ENCODE measurements at regions not wholly inside any gene's neighbourhood (a gene's known extent, or its start where the extent isn't known, plus 50 kb on each side); places are given as distances from the start of the nearest gene placed in this dataset.

DNA sequence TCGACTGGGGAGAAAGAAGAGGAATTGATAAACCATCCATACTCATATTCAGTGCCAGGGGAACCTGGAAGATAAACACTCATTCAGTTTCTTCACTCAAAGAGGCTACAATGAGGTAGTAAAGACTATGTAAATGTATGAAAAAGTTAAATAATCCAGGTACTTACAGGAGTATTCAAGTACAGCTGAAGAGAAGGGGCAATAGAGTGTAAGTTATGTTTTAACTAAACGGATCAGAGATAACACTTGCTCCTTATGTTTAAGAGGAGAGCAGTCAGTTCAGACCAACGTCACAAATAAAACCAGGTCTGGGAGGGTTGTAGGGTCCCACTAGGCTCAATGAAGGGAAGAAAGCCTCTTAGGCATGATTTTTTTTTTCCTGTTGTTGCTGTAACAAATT is 358.3 kb upstream of the SMIM21 start:
- no peak for DNase-seq

DNA sequence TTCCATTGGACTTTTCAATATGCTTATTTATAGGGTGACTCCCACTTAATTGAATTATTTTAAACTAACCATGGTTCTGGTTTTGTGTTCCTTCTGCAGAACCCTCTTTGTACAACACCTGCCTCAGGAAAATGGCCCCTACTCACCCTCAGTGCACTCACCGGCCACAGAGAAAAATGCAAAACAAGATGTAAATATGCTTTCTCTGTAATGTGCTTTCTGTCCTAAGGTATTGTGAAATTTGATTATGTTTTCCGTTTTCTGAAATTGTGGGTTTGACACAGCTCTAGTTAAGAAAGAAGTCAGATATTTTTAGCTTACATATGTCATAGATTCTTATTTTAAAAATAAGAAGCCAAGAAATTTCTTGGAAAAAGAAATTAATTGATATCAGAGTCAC is 357.7 kb upstream of the SMIM21 start:
- no peak for DNase-seq

DNA sequence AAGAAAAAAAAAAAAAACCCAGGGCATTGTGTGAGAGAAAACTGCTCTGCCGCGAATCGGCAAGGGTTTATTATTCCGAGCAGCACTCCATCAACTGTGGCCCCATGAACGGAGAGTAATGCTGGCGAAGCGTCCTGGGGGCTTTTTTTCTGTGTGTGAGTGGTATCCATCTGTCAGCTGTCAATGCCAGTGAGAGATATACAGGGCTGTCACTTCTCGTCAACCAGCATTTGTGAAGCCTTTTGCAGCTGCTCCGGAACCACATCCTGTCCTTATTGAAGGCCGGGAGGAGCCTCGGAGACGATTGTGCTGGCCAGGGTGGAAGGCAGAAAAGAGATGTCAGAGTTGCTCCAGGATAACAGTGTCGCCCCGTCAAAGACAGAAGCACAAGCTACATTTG is 356.9 kb upstream of the SMIM21 start:
- peak; percentile 10 for DNase-seq

DNA sequence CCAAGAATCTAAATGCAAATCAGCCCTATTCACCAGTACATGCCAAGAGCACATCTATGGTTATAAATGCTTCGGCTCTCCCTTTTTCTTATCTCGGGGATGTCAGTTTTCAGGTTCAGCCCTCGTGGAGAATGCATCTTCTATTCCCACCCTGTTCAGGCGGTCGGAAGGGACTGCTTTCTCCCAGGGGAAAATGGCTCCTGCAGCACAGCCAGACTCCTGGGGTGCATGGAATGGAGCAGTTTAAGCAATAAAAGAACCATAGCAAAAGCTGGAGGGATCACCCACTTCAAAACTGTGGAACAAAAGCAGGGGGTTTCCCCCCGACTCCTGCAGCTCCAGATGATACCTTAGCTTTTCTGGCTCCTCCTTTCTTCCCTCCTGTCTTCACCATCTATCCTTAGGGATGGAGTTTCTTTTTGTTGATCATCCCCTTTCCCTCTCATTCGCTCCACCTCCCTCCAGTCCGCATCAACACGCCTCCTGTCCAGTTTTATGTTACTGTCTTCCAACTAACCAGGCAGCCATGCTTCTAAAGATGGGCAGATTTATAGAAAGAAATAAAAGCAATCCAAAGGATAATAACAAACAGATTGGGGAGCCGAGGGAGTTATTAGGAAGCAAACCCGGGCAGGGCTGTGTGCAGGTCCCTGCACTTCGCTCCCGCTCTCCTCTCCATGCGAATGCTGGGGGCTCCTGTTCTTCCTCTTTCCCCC is 356.2 kb upstream of the SMIM21 start:
- no peak for DNase-seq

DNA sequence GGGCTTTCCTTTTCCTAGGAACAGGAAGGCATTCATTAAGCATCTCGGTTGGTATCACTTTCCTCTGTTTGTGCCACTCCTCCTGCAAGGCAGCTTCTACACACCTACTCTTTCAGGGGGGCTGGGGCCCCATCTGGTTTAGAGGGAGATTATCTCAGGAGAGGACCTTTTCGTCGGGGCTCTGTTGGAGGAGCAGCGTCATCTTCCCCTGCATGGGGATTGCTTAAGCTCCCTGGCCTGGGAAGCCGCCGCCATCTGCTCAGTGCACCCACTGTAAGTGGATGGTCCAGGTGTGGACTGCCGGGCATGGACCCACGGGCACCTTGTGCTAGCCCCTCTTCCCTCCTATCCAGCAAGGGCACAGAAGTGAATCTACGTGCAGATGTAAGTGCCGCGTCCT is 355.3 kb upstream of the SMIM21 start:
- no peak for DNase-seq

DNA sequence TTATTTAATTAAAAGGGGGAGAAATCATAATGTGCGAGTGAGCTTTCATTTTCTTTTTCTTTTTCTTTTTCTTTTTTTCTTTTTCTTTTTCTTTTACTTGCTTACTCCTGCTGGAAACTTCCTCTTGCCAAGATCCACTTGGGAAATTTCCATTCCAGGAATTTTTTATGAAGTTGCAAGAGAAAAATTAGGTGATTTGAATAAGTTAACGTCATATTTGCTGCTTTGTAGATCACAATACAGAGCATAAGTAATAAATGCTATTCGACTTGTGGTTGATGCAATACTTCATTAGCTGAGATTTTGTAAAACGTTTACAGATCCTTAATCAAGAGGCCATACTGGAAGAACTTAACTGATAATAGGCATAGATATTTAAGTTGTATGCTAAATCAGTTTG is 354.7 kb upstream of the SMIM21 start:
- DNase-seq: no peak

DNA sequence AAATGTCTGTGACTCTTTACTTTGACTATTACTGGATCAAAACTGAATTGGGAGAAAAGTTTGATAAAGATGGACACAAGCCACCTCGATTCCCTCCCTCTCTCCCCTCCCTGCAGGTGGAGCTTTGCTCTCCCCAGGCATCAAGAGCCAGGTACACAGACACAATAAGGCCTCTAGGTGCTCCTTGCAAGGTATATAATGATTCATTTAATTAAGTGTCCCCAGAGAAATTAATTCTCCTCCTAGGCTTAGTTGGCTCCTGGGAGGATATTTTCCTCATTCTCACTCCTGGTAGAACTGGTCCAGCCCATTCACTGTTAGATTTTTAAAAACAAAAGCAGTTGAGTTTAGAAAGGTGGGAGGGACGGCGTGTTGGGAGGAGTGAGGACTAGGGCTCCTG is 352.4 kb upstream of the SMIM21 start:
- no peak for DNase-seq

DNA sequence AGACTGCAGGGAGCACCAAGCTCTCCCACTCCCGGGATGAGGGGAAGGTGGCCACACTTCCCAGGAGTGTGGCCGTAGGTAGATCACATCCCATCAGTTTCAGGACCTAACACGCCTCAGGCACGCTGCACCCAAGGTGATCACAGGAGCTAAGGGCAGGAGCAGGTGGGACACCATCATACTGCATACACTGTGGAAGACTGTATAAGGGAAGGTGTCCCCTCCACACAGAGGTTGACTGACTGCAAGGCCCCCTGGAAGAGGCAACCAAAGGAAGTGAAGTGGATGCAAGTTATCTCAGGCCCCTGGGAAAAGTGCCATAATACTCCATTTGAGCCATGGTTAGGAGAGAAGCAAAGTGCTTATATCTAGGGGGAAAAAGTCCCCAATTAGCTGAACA is 351.9 kb upstream of the SMIM21 start:
- no peak for DNase-seq

DNA sequence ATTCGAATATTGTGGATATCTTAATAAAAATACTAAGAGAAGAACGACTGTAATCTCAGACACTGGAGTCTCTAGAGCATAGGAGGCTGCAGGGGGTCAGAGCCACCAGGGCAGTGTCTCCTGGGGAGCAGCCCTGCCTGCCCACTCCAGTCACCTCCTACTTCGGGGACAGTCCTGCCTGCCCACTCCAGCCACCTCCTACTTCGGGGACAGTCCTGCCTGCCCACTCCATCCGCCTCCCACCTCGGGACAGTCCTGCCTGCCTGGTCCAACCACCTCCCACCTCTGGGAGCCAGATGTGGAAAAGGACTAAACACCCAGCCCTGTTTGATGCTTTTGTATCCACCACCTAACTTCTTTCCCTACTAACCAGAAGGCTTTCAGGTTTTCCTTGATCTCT is 350.1 kb upstream of the SMIM21 start:
- DNase-seq: no peak

DNA sequence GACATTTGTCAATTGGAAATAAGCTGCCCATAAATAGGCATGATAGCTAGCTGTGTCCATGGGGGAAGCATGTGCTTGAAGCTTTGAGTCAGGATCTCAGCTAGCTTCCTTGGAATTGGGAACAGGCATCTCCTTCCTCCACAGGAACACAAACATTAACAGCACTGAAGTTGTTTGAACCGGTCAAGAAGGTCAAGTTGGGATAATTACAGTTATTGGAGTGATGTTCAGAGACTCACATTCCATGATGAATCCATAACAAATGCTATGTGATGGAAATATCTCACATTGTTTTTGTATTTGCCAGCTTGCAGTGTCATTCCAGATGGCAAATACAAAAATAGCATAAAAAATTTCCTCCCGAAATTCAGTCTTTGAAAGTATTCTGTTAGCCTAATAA is 347.6 kb upstream of the SMIM21 start:
- DNase-seq: no peak

DNA sequence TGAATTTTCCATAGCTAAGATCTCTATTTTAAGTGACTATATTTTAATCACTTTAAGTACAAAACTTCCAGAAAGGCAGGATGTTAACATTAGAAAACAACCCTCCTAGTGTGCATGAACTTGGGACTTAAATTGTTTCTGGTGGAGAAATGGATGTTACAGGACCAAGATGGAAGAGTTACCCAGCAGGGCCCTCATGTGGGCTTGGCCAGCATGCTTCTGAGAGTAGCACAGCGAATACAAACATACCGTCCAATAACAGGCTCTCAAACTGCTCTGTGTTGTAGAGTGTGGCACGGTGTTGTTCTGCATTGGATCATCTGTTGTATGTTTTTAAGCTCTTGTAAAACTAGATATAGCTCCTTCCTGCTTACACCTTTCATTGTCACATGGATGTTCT is 346.1 kb upstream of the SMIM21 start:
- no peak for DNase-seq

DNA sequence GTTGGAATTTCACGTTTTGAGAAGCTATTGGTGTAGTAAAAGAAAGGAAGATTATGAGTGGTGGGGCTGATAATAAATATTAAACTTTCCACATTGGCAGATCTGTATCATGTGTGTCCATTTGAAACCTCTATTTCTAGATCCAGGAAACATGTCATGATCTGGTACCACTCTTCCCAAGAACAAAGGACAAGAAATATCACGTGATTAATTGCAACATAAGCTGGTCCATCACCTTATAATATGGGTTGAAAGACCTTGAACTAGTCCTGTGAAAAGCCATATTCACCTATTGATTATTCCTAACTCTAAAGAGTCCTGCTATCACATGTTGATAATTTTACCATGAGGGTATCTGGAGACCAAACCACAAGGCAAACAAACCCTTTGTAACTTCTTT is 335.3 kb upstream of the SMIM21 start:
- no peak for DNase-seq

DNA sequence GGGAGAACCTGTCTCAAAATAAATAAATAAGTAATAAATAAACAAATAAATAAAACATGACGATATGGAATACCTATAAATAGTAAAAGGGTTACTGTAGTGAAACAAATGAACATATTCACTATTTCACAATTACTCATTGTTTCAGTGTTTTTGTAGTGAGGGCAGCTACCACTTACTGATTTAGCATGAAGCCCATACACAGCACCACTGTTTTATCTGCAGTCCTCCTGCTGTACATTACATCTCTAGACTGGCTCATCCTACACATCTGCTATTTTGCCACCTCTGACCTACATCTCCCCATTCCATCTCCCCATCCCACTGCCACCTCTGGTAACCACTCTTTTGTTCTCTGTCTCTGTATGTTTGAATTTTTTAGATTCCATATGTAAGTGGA is 332.7 kb upstream of the SMIM21 start:
- DNase-seq: no peak

DNA sequence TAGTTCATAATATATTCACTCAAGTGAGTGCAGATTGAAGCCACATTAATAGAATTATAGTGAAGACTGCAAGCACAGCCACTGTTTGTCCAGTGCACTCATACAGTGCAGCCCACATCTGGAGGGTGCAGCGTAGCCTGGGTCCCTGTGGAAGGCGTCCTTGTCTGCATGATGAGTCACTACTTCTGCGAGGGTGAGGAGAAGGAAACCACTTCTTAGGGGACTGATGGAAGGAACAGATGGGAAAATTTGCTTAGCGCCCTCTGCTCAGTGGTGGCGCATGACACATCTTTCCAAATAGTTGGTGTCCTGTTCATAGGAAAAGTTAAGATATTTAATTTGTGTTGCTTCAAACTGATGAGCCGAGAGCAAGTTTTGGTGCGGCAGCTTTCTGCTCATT is 330.4 kb upstream of the SMIM21 start:
- DNase-seq: no peak

DNA sequence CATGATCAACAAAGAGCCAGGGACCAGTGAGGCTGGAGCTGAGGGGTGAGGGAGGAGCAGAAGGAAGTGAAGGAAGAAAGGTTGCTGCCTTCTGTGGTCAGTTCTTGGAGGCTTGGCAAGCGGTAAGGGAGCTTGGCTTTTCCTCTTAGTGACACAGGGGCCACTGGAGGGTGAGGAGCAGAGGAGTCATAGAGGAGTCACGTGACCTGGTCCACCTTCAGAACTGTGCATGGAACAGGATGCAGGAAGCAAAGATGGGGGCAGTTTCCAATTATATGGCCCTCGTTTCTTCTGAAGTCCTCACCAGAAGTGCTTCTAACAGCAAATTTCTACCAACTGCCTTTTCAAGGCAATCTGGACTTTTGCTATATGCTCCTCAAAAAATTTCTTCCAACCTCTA is 326.9 kb upstream of the SMIM21 start:
- DNase-seq: no peak

DNA sequence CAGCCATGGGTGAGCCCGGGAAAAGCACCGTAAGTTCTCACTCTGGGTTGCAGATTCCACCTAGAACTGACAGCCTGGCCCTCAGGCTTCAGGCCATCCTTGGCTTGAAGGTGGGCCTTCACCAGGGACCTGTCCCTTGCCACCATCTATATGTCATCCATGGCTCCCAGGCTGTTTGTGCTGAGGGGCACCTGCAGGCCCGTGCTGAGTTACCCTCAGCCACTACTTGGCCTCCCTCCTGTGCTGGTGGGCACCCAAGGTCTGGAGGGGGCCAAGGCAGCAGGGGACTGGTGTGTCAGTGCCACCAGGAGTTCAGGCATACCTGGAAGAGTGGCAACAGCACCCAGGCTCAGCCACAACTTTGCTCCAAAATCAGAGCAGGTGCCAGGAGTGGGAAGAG is 326.2 kb upstream of the SMIM21 start:
- no peak for DNase-seq

DNA sequence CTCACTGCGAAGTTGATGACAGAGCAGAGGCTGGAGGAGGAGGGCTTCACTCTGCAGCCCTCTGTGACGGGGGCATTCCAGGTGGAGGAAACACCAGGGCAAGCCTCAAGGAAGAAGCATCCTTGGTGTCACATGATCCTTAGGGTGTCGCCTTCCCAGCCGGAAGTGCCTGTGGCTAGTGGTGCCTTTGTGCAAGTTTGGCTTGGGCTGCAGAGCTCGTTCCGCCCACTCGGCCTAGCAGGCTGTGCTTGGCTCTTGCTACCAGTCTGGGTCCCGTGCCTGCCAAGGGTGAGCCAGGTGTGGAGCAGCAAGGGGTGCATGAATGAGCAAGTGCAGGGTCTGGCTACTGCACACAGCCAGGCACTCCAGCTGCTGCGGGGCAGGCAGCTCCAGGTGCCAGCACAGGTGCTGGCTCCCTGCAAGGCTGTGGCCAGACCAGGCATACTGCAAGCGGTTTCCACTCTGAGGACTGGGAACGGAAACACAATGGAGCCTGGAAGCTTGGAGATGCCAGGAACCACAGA is 325.3 kb upstream of the SMIM21 start:
- peak; percentile 76 for DNase-seq

DNA sequence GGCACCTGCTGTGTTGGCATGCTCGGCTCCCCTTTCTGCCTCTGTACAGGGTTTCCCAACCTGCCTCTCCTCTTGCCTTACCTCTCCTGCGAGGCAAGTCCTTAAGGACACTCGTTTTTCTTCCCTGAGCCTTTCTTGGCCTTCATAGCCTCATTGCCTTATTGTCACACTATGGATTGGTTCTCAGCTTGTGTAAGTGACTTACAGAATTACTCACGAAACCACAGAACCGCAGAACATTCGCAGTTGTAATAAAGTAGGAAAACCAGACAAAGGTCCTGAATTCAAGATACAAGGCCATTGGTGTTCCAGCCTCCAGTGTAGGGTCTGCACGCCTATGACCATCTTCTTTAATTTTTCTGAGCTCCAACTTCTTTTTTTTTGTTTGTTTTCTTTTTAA is 317.6 kb upstream of the SMIM21 start:
- no peak for DNase-seq

DNA sequence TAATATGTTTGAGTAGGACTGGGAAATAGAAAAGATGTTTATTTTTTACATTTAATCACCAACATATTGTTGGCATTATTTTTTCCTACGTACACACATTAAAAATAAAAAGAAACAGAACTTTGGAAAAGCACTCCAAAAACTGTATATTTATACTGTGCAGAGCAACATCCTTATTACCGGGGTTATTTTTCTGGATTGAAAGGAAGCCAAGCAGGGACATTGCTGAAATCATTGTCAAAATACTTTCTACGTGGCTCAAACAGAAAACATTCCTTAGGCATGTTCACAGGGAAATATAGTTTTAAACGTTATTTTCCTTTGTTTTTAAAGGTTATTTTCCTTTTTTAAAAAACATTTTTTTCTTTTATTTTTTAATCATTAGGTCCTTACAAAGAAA is 315.0 kb upstream of the SMIM21 start:
- DNase-seq: no peak

DNA sequence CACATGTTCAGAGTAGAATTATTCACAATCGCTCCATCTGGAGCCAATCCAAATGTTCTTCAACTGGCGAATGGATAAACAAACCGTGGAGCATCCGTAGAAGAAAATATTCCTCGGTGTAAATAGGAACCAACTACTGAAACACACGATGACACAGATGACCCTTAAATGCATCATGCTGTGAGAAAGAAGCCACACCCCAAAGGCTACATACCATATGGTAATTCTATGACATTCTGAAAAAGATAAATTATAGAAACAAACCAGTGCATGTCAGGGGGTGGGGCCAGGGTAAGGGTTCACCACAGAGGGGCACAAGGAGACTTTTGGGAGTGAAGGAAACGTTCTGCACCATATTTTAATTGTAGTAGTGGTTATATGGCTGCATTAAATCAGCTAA is 312.2 kb upstream of the SMIM21 start:
- no peak for DNase-seq

DNA sequence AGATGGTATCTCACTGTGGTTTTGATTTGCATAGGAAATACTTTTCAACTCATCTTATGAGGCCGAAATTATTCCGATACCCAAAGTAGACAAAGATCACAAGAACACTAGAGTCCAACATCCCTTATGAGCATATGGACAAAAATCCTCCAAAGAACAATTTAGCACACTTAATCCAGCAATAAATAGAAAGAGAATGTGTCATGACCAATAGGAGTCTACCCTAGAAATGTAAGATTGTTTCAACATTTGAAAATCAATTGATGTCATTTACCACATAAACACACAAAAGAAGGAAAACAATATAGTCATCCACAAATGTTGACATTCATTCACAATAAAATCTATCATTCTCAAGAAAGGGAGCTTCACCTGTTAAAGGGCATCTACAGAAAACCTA is 307.8 kb upstream of the SMIM21 start:
- DNase-seq: no peak

DNA sequence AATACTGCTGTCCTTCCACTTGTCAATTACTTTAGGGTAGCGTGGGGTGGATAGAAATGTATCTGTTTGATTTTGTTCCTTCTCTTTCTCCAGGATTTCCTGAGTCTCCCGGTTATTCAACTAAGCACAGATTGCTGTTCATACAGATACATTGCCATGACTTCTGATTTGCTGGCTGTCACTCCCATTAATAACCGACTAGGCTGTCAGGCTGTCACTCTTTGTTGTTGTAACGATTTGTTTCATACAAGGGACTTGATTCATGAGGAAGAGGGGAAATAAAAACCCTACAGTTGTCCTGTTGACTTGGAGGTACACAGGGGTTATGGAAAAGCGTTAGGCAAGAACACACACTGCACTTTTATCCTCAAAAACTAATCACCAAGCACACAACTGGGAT is 302.7 kb upstream of the SMIM21 start:
- DNase-seq: no peak

DNA sequence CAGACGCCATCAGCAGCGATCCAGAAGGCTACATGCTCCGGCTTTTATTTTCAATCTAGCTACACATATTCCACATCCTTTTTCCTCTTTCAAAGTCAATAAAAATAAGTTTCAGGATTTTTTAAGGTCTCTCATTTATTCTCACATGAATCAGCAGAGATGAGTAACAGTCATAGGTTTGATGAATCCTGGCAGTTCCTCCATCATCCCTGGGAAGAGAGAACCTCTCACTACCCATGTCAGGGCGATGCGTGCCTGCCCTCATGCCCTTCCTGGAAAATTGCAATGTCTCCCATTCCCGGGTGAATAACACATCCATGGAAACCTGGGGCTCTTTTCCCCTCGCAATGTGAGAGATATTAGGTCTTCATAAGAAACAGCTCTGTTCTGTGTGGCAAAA is 301.1 kb upstream of the SMIM21 start:
- no peak for DNase-seq

DNA sequence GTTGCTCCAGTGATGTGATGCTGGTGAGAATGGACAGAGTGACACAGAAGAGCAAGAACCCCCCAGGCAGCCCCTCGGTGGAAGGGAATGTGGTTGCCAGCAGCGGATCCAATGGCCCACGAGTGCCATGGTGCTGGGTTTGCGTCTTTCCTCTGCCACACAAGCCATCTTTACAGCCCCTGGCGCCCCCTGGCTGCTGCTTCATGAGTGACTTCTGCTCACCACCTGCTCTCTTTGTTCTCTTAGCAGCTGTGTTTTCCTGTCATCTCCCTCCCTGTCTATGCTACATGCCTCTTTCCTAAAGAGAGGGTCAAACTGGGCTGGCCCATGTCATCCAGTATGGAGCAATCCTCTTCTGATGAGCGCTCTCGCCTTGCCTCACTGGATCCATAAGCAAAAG is 300.0 kb upstream of the SMIM21 start:
- peak; percentile 42 for DNase-seq

DNA sequence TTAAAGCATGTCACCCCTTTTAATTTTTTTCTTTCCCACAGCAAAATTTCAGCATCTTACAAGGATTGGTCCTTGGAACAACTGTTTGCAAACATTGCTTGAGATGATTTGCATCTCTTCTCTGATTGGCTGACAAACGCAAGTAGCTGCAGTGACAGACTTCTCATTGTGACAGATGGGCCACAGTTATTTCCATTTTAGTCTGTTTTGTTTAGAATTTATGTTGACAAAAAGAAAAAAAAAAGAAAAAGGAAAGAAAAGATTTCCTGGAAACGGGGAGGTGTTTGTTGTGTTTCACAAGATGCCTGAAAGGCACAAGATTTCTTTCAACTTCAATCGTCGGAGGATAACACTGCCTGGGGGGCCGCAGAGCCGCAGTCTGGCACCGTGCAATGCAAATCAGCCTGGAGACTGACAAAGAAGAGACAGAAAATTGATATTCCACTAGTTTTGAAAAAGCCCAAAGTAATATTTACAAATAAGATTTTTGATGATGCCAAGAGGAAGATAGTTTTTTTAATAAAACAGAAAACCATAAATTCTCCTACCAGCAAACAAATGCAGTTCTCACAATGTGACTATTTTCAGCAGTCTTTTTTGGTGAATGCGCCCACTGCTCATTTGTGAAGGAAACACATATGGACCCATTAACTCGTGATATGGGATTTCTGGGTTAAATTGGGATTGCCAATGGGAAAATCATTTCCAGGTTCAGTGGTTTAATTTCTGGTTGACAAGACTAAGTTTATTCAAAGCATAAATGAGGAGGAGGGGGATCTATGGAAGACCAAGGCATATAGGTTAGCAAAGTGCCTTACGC is 296.2 kb upstream of the SMIM21 start:
- no peak for DNase-seq

All from NCI-H345 (cell line).